Nephron (organoid): ENCODE measurements at regions not wholly inside any gene's neighbourhood (a gene's known extent, or its start where the extent isn't known, plus 50 kb on each side); places are given as distances from the start of the nearest gene placed in this dataset.

Experiments
- H3K27ac Mint-ChIP-seq, 3 experiments: 2 replicates each; pipeline ENCODE4 v1.8.0; 2020; ENCODE audit warnings: mixed read lengths in 3 of 3, mild to moderate bottlenecking in 2 of 3, moderate library complexity in 1 of 3
- H3K27me3 Mint-ChIP-seq: 2 replicates; pipeline ENCODE4 v1.8.0; 2021; ENCODE audit warnings: low read depth, mild to moderate bottlenecking, moderate library complexity, mixed read lengths
- H3K36me3 Mint-ChIP-seq: 2 replicates; pipeline ENCODE4 v1.8.0; 2020; ENCODE audit warnings: low read depth, mixed read lengths
- H3K4me1 Mint-ChIP-seq: 2 replicates; pipeline ENCODE4 v1.8.0; 2020; ENCODE audit warnings: mixed read lengths
- H3K4me3 Mint-ChIP-seq, 3 experiments: 2 replicates each; pipeline ENCODE4 v1.8.0; 2020; ENCODE audit warnings: mild to moderate bottlenecking in 3 of 3, mixed read lengths in 3 of 3, moderate library complexity in 2 of 3
- H3K9me3 Mint-ChIP-seq: 2 replicates; pipeline ENCODE4 v1.8.0; 2020; ENCODE audit warnings: mixed read lengths
- TF ChIP-seq, protein P1 (sequence below), 3 experiments: fragments of 200-600 bp; sonication (generic); IDR thresholded peaks; one replicate each; pipeline ENCODE4 v1.5.0; 2021; ENCODE audit warnings: antibody characterized with exemption in 3 of 3; ENCODE audit not compliant: unreplicated experiment in 3 of 3

DNA sequence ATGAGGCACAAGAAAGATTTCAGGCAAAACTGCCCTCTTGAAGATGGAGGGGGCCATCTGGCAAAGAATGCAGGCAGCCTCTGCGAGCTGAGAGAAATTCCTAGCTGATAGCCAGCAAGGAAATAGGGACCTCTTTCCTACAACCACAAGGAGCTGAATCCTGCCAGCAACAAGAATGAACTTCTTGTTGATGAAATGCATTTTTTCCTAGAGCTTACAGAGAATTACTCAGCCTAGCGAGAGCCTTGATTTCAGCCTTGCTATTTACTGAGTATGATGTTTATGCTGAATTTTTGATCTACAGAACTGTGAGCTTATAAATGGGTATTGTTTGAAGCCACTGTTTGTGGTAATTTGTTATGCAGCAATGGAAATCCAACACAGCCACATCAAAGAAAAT lies 148.5 kb upstream of the NAALADL2 start:
- Mint-ChIP-seq H3K27me3 (no peaks in the 10 kb centered on the region), H3K36me3 (no peaks in the 10 kb centered on the region), H3K27ac (no peak overlapping the region), H3K4me3 (no peak overlapping the region), H3K9me3 (peaks cover 2% of the 10 kb centered on the region), H3K4me1 (no peaks in the 10 kb centered on the region)
- TF ChIP-seq, protein P1, sequence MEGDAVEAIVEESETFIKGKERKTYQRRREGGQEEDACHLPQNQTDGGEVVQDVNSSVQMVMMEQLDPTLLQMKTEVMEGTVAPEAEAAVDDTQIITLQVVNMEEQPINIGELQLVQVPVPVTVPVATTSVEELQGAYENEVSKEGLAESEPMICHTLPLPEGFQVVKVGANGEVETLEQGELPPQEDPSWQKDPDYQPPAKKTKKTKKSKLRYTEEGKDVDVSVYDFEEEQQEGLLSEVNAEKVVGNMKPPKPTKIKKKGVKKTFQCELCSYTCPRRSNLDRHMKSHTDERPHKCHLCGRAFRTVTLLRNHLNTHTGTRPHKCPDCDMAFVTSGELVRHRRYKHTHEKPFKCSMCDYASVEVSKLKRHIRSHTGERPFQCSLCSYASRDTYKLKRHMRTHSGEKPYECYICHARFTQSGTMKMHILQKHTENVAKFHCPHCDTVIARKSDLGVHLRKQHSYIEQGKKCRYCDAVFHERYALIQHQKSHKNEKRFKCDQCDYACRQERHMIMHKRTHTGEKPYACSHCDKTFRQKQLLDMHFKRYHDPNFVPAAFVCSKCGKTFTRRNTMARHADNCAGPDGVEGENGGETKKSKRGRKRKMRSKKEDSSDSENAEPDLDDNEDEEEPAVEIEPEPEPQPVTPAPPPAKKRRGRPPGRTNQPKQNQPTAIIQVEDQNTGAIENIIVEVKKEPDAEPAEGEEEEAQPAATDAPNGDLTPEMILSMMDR (IDR thresholded peaks at IDR 0.05; ENCODE audit: unreplicated experiment in 3 of 3): no peak

DNA sequence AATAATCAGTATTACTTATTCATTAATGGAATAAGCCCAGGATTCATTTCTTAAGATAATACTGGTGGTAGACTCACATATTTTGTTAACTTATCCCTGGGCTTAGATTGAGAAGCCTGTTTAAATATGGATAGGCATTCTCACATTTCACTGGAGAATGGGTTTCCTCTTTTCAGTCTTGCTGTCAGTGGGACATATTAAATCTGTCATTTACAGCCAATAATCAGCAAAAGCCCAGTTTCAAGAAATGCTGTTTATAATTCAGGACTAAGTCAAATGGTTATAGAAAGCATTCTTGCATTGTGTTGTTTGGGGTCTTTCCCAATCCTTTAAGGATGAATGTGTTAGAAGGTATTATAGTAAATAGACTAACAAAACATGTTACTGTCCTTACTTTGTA lies 143.7 kb upstream of the NAALADL2 start:
- no peaks in the 10 kb centered on the region for H3K4me1 Mint-ChIP-seq
- H3K9me3 Mint-ChIP-seq: peaks cover 2% of the 10 kb centered on the region
- TF ChIP-seq, protein P1 (IDR thresholded peaks at IDR 0.05; ENCODE audit: unreplicated experiment in 3 of 3): no peak
- no peak overlapping the region for H3K4me3 Mint-ChIP-seq
- H3K27ac Mint-ChIP-seq: no peak overlapping the region
- no peaks in the 10 kb centered on the region for H3K36me3 Mint-ChIP-seq
- no peaks in the 10 kb centered on the region for H3K27me3 Mint-ChIP-seq

DNA sequence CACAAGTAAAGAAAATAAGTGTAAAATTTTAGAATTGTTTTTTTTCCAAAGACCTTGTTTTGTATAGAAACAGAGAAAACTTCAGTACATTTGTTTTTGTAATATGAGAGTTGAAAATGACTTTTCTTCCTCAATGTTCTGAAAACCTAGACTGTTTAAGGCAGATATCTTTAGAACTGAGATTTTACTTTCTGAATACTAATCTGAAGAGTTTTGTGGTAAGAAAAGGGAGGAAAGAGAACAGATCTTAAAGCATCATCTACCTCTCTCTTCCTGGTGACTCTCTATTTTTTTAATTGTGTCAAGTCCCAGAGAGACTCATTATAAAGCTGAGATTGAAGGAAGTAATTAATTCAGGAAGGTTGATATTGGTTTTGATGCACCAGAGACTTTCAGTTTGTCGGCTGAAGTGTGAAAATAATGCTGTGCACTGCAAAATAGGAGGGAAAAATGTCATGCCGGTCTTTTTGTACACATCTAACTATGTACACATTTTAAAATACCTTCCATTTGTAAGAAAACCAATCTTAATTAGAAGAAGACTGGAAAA lies 142.1 kb upstream of the NAALADL2 start:
- Mint-ChIP-seq H3K9me3 (peaks cover 2% of the 10 kb centered on the region), H3K27ac (no peak overlapping the region)
- TF ChIP-seq, protein P1 (IDR thresholded peaks at IDR 0.05; ENCODE audit: unreplicated experiment in 3 of 3): no peak

DNA sequence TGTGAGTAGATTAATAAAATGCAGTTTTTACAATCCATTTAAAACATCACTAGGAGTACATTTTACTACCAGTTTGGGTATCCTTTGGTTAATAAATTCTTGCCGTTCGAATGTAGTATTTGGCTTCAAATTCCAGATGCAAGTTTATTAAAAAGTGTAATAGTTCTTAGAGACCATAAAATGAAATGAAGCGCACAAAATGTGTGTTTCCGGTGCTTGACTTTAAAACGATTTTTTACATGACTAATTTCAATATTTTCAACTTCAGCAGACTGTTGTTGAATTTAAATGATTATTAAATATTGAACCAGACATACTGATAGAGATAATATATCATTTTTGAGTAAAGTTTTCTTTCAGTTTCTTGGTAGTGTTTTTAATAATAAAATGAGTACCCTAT lies 138.4 kb upstream of the NAALADL2 start:
- no peaks in the 10 kb centered on the region for H3K27me3 Mint-ChIP-seq
- no peak overlapping the region for H3K27ac Mint-ChIP-seq
- no peak overlapping the region for H3K4me3 Mint-ChIP-seq
- no peaks in the 10 kb centered on the region for H3K36me3 Mint-ChIP-seq
- TF ChIP-seq, protein P1 (IDR thresholded peaks at IDR 0.05; ENCODE audit: unreplicated experiment in 3 of 3): no peak
- no peaks in the 10 kb centered on the region for H3K9me3 Mint-ChIP-seq
- no peaks in the 10 kb centered on the region for H3K4me1 Mint-ChIP-seq

More for the DNA sequence above, 142.1 kb upstream of the NAALADL2 start:
- H3K4me1 Mint-ChIP-seq: no peaks in the 10 kb centered on the region
- no peaks in the 10 kb centered on the region for H3K27me3 Mint-ChIP-seq
- no peak overlapping the region for H3K4me3 Mint-ChIP-seq
- no peaks in the 10 kb centered on the region for H3K36me3 Mint-ChIP-seq

DNA sequence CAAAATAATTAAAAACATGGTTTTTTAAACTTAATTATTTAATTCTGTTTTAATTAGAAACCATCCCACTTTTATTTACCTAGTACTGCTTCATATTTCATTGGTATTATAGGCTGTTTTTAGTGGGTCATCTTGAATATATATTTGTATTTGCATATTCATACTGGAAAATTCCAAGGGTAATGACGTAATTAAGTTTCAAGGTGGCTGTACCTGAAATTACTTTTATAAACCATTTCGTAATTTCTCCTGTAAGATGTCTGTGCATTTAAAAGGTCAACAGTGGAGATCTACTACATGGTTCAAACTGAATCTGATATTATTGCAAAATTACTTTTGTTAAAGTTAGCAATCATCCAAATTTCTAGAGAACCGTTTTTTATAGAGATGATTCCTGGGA lies 133.8 kb upstream of the NAALADL2 start:
- Mint-ChIP-seq H3K4me1 (no peaks in the 10 kb centered on the region), H3K27ac (no peak overlapping the region), H3K36me3 (no peaks in the 10 kb centered on the region), H3K4me3 (no peak overlapping the region), H3K9me3 (no peaks in the 10 kb centered on the region), H3K27me3 (no peaks in the 10 kb centered on the region)
- TF ChIP-seq, protein P1 (IDR thresholded peaks at IDR 0.05; ENCODE audit: unreplicated experiment in 3 of 3): no peak

DNA sequence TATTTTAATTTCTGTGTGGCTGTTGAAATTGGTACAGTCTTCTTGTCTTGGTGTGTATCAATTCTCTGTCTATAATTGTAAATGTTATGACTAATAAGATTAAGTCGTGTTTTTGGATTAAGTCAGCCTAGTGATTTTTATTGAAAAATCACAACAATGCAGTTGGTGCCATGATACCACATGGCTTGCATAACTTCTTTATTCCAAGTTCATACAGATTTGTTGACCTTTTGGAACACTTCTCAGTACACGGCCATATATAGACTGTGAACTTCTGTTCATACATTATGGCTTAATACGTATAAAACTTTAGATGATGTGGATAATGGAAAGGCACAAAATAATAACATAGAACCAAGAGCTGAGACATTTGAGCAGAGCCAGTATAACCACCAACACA lies 121.2 kb upstream of the NAALADL2 start:
- TF ChIP-seq, protein P1 (IDR thresholded peaks at IDR 0.05; ENCODE audit: unreplicated experiment in 3 of 3): no peak
- Mint-ChIP-seq H3K4me3 (no peak overlapping the region), H3K4me1 (no peaks in the 10 kb centered on the region), H3K9me3 (peaks cover 5% of the 10 kb centered on the region), H3K36me3 (no peaks in the 10 kb centered on the region), H3K27ac (no peak overlapping the region), H3K27me3 (no peaks in the 10 kb centered on the region)
